ENCODE measurements at regions not wholly inside any gene's neighbourhood (a gene's known extent, or its start where the extent isn't known, plus 50 kb on each side); places are given as distances from the start of the nearest gene placed in this dataset.

- TF ChIP-seq CTCF (IDR thresholded peaks at IDR 0.05; ENCODE audit: insufficient read depth, low read length): no peak
- no peak for TF ChIP-seq REST (IDR thresholded peaks at IDR 0.05; ENCODE audit: insufficient replicate concordance, low read depth)
- TF ChIP-seq POLR2AphosphoS5 (IDR thresholded peaks at IDR 0.05; ENCODE audit: low read depth): no peak
- no peak for TF ChIP-seq GABPA (IDR thresholded peaks at IDR 0.05; ENCODE audit: low read depth)
Observed at GRCh38 chr16:48024042-48024441, 131.8 kb downstream of the ABCC12 start.
